ENCODE measurements at regions not wholly inside any gene's neighbourhood (a gene's known extent, or its start where the extent isn't known, plus 50 kb on each side); places are given as distances from the start of the nearest gene placed in this dataset.

DNA sequence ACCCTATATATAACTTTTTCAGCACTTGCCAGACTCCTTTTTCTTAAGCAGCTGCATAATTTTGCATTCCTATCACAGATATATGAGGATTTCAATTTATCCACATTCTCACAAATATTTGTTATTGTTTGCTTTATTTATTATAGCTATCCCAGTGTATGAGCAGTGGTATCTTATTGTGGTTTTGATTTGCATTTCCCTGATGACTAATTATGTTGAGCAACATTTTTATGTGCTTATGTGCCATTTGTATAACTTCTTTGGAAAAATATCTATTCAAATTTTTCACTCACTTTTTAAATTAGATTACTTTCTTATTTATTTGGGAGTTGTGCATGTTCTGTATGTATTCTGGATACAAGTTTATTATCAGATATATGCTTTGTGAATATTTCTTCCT lies 361.9 kb downstream of the KCTD8 start:
- H3K27ac Mint-ChIP-seq (ENCODE audit: unreplicated experiment): no peak overlapping the region
- no peak overlapping the region for H3K4me3 Mint-ChIP-seq (ENCODE audit: unreplicated experiment)
- H3K4me1 Mint-ChIP-seq (ENCODE audit: unreplicated experiment): no peaks in the 10 kb centered on the region
- no peaks in the 10 kb centered on the region for H3K27me3 Mint-ChIP-seq (ENCODE audit: unreplicated experiment)
- DNase-seq (ENCODE audit: extremely low spot score, unreplicated experiment): no peak
- H3K36me3 Mint-ChIP-seq (ENCODE audit: unreplicated experiment): no peaks in the 10 kb centered on the region
- H3K9me3 Mint-ChIP-seq (ENCODE audit: unreplicated experiment): peaks cover 9% of the 10 kb centered on the region
- TF ChIP-seq, protein P1, sequence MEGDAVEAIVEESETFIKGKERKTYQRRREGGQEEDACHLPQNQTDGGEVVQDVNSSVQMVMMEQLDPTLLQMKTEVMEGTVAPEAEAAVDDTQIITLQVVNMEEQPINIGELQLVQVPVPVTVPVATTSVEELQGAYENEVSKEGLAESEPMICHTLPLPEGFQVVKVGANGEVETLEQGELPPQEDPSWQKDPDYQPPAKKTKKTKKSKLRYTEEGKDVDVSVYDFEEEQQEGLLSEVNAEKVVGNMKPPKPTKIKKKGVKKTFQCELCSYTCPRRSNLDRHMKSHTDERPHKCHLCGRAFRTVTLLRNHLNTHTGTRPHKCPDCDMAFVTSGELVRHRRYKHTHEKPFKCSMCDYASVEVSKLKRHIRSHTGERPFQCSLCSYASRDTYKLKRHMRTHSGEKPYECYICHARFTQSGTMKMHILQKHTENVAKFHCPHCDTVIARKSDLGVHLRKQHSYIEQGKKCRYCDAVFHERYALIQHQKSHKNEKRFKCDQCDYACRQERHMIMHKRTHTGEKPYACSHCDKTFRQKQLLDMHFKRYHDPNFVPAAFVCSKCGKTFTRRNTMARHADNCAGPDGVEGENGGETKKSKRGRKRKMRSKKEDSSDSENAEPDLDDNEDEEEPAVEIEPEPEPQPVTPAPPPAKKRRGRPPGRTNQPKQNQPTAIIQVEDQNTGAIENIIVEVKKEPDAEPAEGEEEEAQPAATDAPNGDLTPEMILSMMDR (IDR thresholded peaks at IDR 0.05): no peak

GRCh38 chr4:44093390-44093789 lies 355.2 kb downstream of the KCTD8 start:
- H3K27ac Mint-ChIP-seq (ENCODE audit: unreplicated experiment): no peak overlapping the region
- no peaks in the 10 kb centered on the region for H3K27me3 Mint-ChIP-seq (ENCODE audit: unreplicated experiment)
- TF ChIP-seq, protein P1 (IDR thresholded peaks at IDR 0.05): no peak
- H3K4me3 Mint-ChIP-seq (ENCODE audit: unreplicated experiment): no peak overlapping the region
- no peak for DNase-seq (ENCODE audit: extremely low spot score, unreplicated experiment)
- no peaks in the 10 kb centered on the region for H3K36me3 Mint-ChIP-seq (ENCODE audit: unreplicated experiment)
- H3K9me3 Mint-ChIP-seq (ENCODE audit: unreplicated experiment): peaks cover 5% of the 10 kb centered on the region
- H3K4me1 Mint-ChIP-seq (ENCODE audit: unreplicated experiment): no peaks in the 10 kb centered on the region

GRCh38 chr4:44098973-44099372 lies 349.6 kb downstream of the KCTD8 start:
- H3K36me3 Mint-ChIP-seq (ENCODE audit: unreplicated experiment): no peaks in the 10 kb centered on the region
- peaks cover 18% of the 10 kb centered on the region for H3K9me3 Mint-ChIP-seq (ENCODE audit: unreplicated experiment)
- H3K4me3 Mint-ChIP-seq (ENCODE audit: unreplicated experiment): no peak overlapping the region
- no peaks in the 10 kb centered on the region for H3K4me1 Mint-ChIP-seq (ENCODE audit: unreplicated experiment)
- DNase-seq (ENCODE audit: extremely low spot score, unreplicated experiment): no peak
- TF ChIP-seq, protein P1 (IDR thresholded peaks at IDR 0.05): no peak
- no peak overlapping the region for H3K27ac Mint-ChIP-seq (ENCODE audit: unreplicated experiment)
- no peaks in the 10 kb centered on the region for H3K27me3 Mint-ChIP-seq (ENCODE audit: unreplicated experiment)

GRCh38 chr4:44100456-44100855 lies 348.2 kb downstream of the KCTD8 start:
- H3K27me3 Mint-ChIP-seq (ENCODE audit: unreplicated experiment): no peaks in the 10 kb centered on the region
- DNase-seq (ENCODE audit: extremely low spot score, unreplicated experiment): no peak
- no peak overlapping the region for H3K27ac Mint-ChIP-seq (ENCODE audit: unreplicated experiment)
- peaks cover 18% of the 10 kb centered on the region for H3K9me3 Mint-ChIP-seq (ENCODE audit: unreplicated experiment)
- no peaks in the 10 kb centered on the region for H3K4me1 Mint-ChIP-seq (ENCODE audit: unreplicated experiment)
- no peak overlapping the region for H3K4me3 Mint-ChIP-seq (ENCODE audit: unreplicated experiment)
- TF ChIP-seq, protein P1 (IDR thresholded peaks at IDR 0.05): no peak
- no peaks in the 10 kb centered on the region for H3K36me3 Mint-ChIP-seq (ENCODE audit: unreplicated experiment)

GRCh38 chr4:44118971-44119680 lies 329.5 kb downstream of the KCTD8 start:
- no peaks in the 10 kb centered on the region for H3K9me3 Mint-ChIP-seq (ENCODE audit: unreplicated experiment)
- no peaks in the 10 kb centered on the region for H3K4me1 Mint-ChIP-seq (ENCODE audit: unreplicated experiment)
- TF ChIP-seq, protein P1 (IDR thresholded peaks at IDR 0.05): no peak
- no peaks in the 10 kb centered on the region for H3K27me3 Mint-ChIP-seq (ENCODE audit: unreplicated experiment)
- H3K36me3 Mint-ChIP-seq (ENCODE audit: unreplicated experiment): no peaks in the 10 kb centered on the region
- H3K27ac Mint-ChIP-seq (ENCODE audit: unreplicated experiment): no peak overlapping the region
- H3K4me3 Mint-ChIP-seq (ENCODE audit: unreplicated experiment): no peak overlapping the region
- no peak for DNase-seq (ENCODE audit: extremely low spot score, unreplicated experiment)
